Body of pancreas (tissue), 4 donors: ENCODE measurements at regions not wholly inside any gene's neighbourhood (a gene's known extent, or its start where the extent isn't known, plus 50 kb on each side); places are given as distances from the start of the nearest gene placed in this dataset.
A peak's percentile ranks its signal among the peaks of the same experiment; 100 is the strongest.

ENCODE experiments used
- ATAC-seq: fragments of 150-250 bp; one replicate; pipeline ENCODE4 v1.9.1; 2016
- DNase-seq, 4 donors: peaks; one replicate each; pipeline ENCODE4 v3.0.0-alpha.2; 2019
- H3K27ac ChIP-seq, 4 donors: fragments of 200-600 bp; sonication (generic); 1 replicate in 3 of 4; 2 replicates in 1 of 4; pipeline versions ENCODE4 v1.5.1 to v1.6.1; 2016 to 2019; ENCODE audit warnings: mild to moderate bottlenecking in 1 of 4, mixed read lengths in 1 of 4, moderate library complexity in 1 of 4
- H3K27me3 ChIP-seq, 2 donors: fragments of 200-600 bp; sonication (generic); one replicate each; pipeline ENCODE4 v1.6.0; 2016; ENCODE audit warnings: mild to moderate bottlenecking in 1 of 2
- H3K36me3 ChIP-seq, 2 donors: fragments of 200-600 bp; sonication (generic); replicated peaks in 1 of 2; 2 replicates each; pipeline ENCODE4 v1.5.1; 2016; ENCODE audit warnings: low read depth in 2 of 2; ENCODE audit not compliant: insufficient read depth in 1 of 2
- H3K4me1 ChIP-seq: fragments of 200-600 bp; sonication (generic); one replicate; pipeline ENCODE4 v1.6.0; 2016
- H3K4me3 ChIP-seq, 2 donors: fragments of 200-600 bp; sonication (generic); 1 replicate in 1 of 2; 2 replicates in 1 of 2; pipeline ENCODE4 v1.5.1; 2016 to 2019
- H3K9me3 ChIP-seq, 3 donors: fragments of 200-600 bp; sonication (generic); 1 replicate in 2 of 3; 2 replicates in 1 of 3; pipeline ENCODE4 v1.5.1; 2016
- CTCF ChIP-seq, 7 experiments: fragments of 450-650 bp in 4 of 7; fragments of 200-600 bp in 3 of 7; sonication (generic) in 3 of 7; IDR thresholded peaks; one replicate each; pipeline ENCODE4 v1.5.1; 2016 to 2019; ENCODE audit warnings: antibody characterized with exemption in 7 of 7
- POLR2A ChIP-seq, 3 donors: fragments of 450-650 bp; IDR thresholded peaks; one replicate each; pipeline ENCODE4 v1.6.1; 2016; ENCODE audit warnings: antibody characterized with exemption in 3 of 3, mild to moderate bottlenecking in 2 of 3
- WGBS, 2 donors: methylation state at CpG; one replicate each; pipeline ENCODE4 v1.1.5; 2017; 5-methylcytosine and 5-hydroxymethylcytosine counted together
- intact Hi-C: fragments of 100-400 bp; cut with DNase I; formaldehyde crosslinking; loops from one replicate; pipeline ENCODE4 v1.15.1; 2023

GRCh38 chr14:84566109-84566508 is 963.8 kb upstream of the FLRT2 start:
- no peak for DNase-seq
- no peak for ATAC-seq
- H3K4me1 ChIP-seq = no peaks in the 10 kb centered on the region
- H3K9me3 ChIP-seq = no peaks in the 10 kb centered on the region
- H3K27ac ChIP-seq = no peak overlapping the region
- no peaks in the 10 kb centered on the region for H3K36me3 ChIP-seq
- no peak for TF ChIP-seq POLR2A (IDR thresholded peaks at IDR 0.05)
- TF ChIP-seq CTCF (IDR thresholded peaks at IDR 0.05) = no peak
- H3K4me3 ChIP-seq = no peak overlapping the region
- H3K27me3 ChIP-seq = no peaks in the 10 kb centered on the region
- intact Hi-C loops = no loop called here
- 85 to 91% methylated on average over 6 of the region's 6 CpGs for WGBS, 2 donors

GRCh38 chr14:84575681-84576080 is 954.3 kb upstream of the FLRT2 start:
- no peak for TF ChIP-seq POLR2A (IDR thresholded peaks at IDR 0.05)
- TF ChIP-seq CTCF (IDR thresholded peaks at IDR 0.05) = no peak
- Histone ChIP-seq H3K4me3 (no peak overlapping the region), H3K9me3 (no peaks in the 10 kb centered on the region), H3K4me1 (peaks cover 19% of the 10 kb centered on the region), H3K27ac (no peak overlapping the region), H3K36me3 (no peaks in the 10 kb centered on the region), H3K27me3 (no peaks in the 10 kb centered on the region)
- ATAC-seq = no peak
- DNase-seq = no peak
- intact Hi-C loops = no loop called here

- Histone ChIP-seq H3K9me3 (no peaks in the 10 kb centered on the region), H3K27me3 (no peaks in the 10 kb centered on the region), H3K27ac (no peak overlapping the region), H3K4me1 (peaks cover 19% of the 10 kb centered on the region), H3K36me3 (no peaks in the 10 kb centered on the region), H3K4me3 (no peak overlapping the region)
- WGBS, 2 donors = 91 to 94% methylated on average over 2 to 3 of the region's 3 CpGs
- no peak for TF ChIP-seq CTCF (IDR thresholded peaks at IDR 0.05)
- DNase-seq (peak in 1 of 4 donors; percentile 23), ATAC-seq (no peak)
- intact Hi-C loops = no loop called here
These were observed 950.7 kb upstream of the FLRT2 start for GRCh38 chr14:84579292-84579691.

- ATAC-seq = no peak
- TF ChIP-seq CTCF (IDR thresholded peaks at IDR 0.05) (no peak), POLR2A (IDR thresholded peaks at IDR 0.05) (no peak)
- DNase-seq = no peak
These were observed 948.9 kb upstream of the FLRT2 start for GRCh38 chr14:84581041-84581440.

GRCh38 chr14:84584511-84584910 is 945.4 kb upstream of the FLRT2 start:
- H3K4me3 ChIP-seq = no peak overlapping the region
- no peaks in the 10 kb centered on the region for H3K27me3 ChIP-seq
- DNase-seq (no peak), ATAC-seq (no peak)
- no peaks in the 10 kb centered on the region for H3K36me3 ChIP-seq
- WGBS, 2 donors = 47 to 48% methylated on average over 1 of the region's 1 CpG
- TF ChIP-seq CTCF (IDR thresholded peaks at IDR 0.05) (no peak), POLR2A (IDR thresholded peaks at IDR 0.05) (no peak)
- no peak overlapping the region for H3K27ac ChIP-seq
- H3K9me3 ChIP-seq = no peaks in the 10 kb centered on the region
- intact Hi-C loops = no loop called here
- H3K4me1 ChIP-seq = peaks cover 8% of the 10 kb centered on the region

More at GRCh38 chr14:84581041-84581440, 948.9 kb upstream of the FLRT2 start:
- H3K36me3 ChIP-seq = no peaks in the 10 kb centered on the region
- intact Hi-C loops = no loop called here
- no peaks in the 10 kb centered on the region for H3K9me3 ChIP-seq
- H3K4me1 ChIP-seq = peaks cover 19% of the 10 kb centered on the region
- no peak overlapping the region for H3K4me3 ChIP-seq
- no peaks in the 10 kb centered on the region for H3K27me3 ChIP-seq
- no peak overlapping the region for H3K27ac ChIP-seq
